SK-N-MC (cell line): ENCODE measurements at regions not wholly inside any gene's neighbourhood (a gene's known extent, or its start where the extent isn't known, plus 50 kb on each side); places are given as distances from the start of the nearest gene placed in this dataset.

ENCODE experiments used
- EZH2 ChIP-seq: fragments of 200-600 bp; sonication (generic); IDR thresholded peaks from one replicate; pipeline ENCODE4 v1.6.1; 2017; ENCODE audit warnings: antibody characterized with exemption
- FOXP2 ChIP-seq: optimal IDR thresholded peaks from 2 replicates; pipeline ENCODE3; 2011; ENCODE audit warnings: mild to moderate bottlenecking, moderate library complexity; ENCODE audit not compliant: insufficient read depth; ENCODE audit errors: extremely low read length, control extremely low read depth

DNA sequence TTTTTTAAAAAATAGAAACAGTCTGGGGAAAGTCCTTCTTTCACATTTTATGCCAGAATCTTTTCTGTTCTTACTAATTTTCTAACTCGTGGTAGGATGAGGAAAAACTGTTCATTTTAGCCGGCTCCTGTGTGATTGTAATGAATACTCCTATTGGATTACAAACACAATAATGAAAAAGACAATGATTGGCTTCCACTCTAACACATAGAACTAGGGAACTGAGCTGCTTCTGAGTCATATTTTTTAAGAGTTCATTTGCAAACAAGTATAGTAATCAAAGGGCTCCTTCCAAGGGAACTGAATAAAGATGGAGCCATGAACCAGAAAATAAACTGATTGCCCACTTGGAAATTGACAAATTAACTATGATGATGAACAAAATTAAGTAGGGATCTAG, 265.3 kb upstream of the TCF21 start:
- no peak for TF ChIP-seq EZH2
- no peak for TF ChIP-seq FOXP2
